ENCODE measurements at regions not wholly inside any gene's neighbourhood (a gene's known extent, or its start where the extent isn't known, plus 50 kb on each side); places are given as distances from the start of the nearest gene placed in this dataset.

GRCh38 chr4:26020881-26021280 lies 106.9 kb downstream of the SMIM20 start:
- no peak for DNase-seq (ENCODE audit: low spot score)

GRCh38 chr4:26021417-26022345 lies 107.7 kb downstream of the SMIM20 start:
- DNase-seq (ENCODE audit: low spot score) = no peak

GRCh38 chr4:26022346-26023202 lies 108.6 kb downstream of the SMIM20 start:
- DNase-seq (ENCODE audit: low spot score) = no peak

- DNase-seq (ENCODE audit: low spot score) = no peak
Measured at GRCh38 chr4:26023203-26023972, 109.4 kb downstream of the SMIM20 start.

- no peak for DNase-seq (ENCODE audit: low spot score)
Measured at GRCh38 chr4:26024079-26024478, 110.1 kb downstream of the SMIM20 start.

- no peak for DNase-seq (ENCODE audit: low spot score)
Measured at GRCh38 chr4:26028133-26028792, 114.2 kb downstream of the SMIM20 start.

GRCh38 chr4:26028793-26029567 lies 115.0 kb downstream of the SMIM20 start:
- peak; percentile 51 for DNase-seq (ENCODE audit: low spot score)

GRCh38 chr4:26029568-26030131 lies 115.6 kb downstream of the SMIM20 start:
- no peak for DNase-seq (ENCODE audit: low spot score)

GRCh38 chr4:26030260-26030667 lies 116.2 kb downstream of the SMIM20 start:
- DNase-seq (ENCODE audit: low spot score) = no peak

- no peak for DNase-seq (ENCODE audit: low spot score)
Measured at GRCh38 chr4:26030780-26031179, 116.8 kb downstream of the SMIM20 start.

GRCh38 chr4:26031704-26032103 lies 117.7 kb downstream of the SMIM20 start:
- no peak for DNase-seq (ENCODE audit: low spot score)

- no peak for DNase-seq (ENCODE audit: low spot score)
Measured at GRCh38 chr4:26032142-26032541, 118.1 kb downstream of the SMIM20 start.

- no peak for DNase-seq (ENCODE audit: low spot score)
Measured at GRCh38 chr4:26032630-26033317, 118.8 kb downstream of the SMIM20 start.

GRCh38 chr4:26033389-26033788 lies 119.4 kb downstream of the SMIM20 start:
- no peak for DNase-seq (ENCODE audit: low spot score)

GRCh38 chr4:26034849-26035248 lies 120.8 kb downstream of the SMIM20 start:
- no peak for DNase-seq (ENCODE audit: low spot score)

GRCh38 chr4:26035921-26036320 lies 121.9 kb downstream of the SMIM20 start:
- DNase-seq (ENCODE audit: low spot score) = no peak

GRCh38 chr4:26039639-26040359 lies 125.8 kb downstream of the SMIM20 start:
- DNase-seq (ENCODE audit: low spot score) = no peak

- DNase-seq (ENCODE audit: low spot score) = no peak
Measured at GRCh38 chr4:26044524-26044923, 130.5 kb downstream of the SMIM20 start.

GRCh38 chr4:26044983-26045382 lies 131.0 kb downstream of the SMIM20 start:
- no peak for DNase-seq (ENCODE audit: low spot score)

Measured in CD4-positive, alpha-beta T cell treated with Interleukin-2 at 100 ng/mL for 4 hours (primary cell).